Ishikawa (cell line): ENCODE measurements at regions not wholly inside any gene's neighbourhood (a gene's known extent, or its start where the extent isn't known, plus 50 kb on each side); places are given as distances from the start of the nearest gene placed in this dataset.

Experiments
- CEBPB ChIP-seq: IDR thresholded peaks from 2 replicates; pipeline ENCODE4 v1.6.1; 2012
- CREB1 ChIP-seq: IDR thresholded peaks from 2 replicates; pipeline ENCODE4 v1.6.1; 2012; ENCODE audit warnings: low read depth
- EGR1 ChIP-seq: IDR thresholded peaks from 2 replicates; pipeline ENCODE4 v1.6.1; 2012
- EP300 ChIP-seq: IDR thresholded peaks from 2 replicates; pipeline ENCODE4 v1.6.1; 2012; ENCODE audit warnings: borderline replicate concordance
- FOXM1 ChIP-seq: IDR thresholded peaks from 2 replicates; pipeline ENCODE4 v1.6.1; 2012; ENCODE audit warnings: low read depth, borderline replicate concordance
- NFIC ChIP-seq: IDR thresholded peaks from 2 replicates; pipeline ENCODE4 v1.6.1; 2012
- RAD21 ChIP-seq: IDR thresholded peaks from 2 replicates; pipeline ENCODE4 v1.6.1; 2012; ENCODE audit warnings: low read depth
- TAF1 ChIP-seq: IDR thresholded peaks from 2 replicates; pipeline ENCODE4 v1.6.1; 2012; ENCODE audit warnings: low read depth, mild to moderate bottlenecking
- TCF12 ChIP-seq: IDR thresholded peaks from 2 replicates; pipeline ENCODE4 v1.6.1; 2012; ENCODE audit warnings: low read depth
- TEAD4 ChIP-seq: IDR thresholded peaks from 2 replicates; pipeline ENCODE4 v1.6.1; 2012
- YY1 ChIP-seq: IDR thresholded peaks from 2 replicates; pipeline ENCODE4 v1.6.1; 2012; ENCODE audit warnings: low read depth
- ZBTB7A ChIP-seq: IDR thresholded peaks from 2 replicates; pipeline ENCODE4 v1.6.1; 2012; ENCODE audit warnings: low read depth
- TF ChIP-seq, protein P1 (sequence below): IDR thresholded peaks from 2 replicates; pipeline ENCODE4 v1.6.1; 2012
- TF ChIP-seq, protein P2 (sequence below): IDR thresholded peaks from 2 replicates; pipeline ENCODE4 v1.6.1; 2012
- TF ChIP-seq, protein P3 (sequence below): IDR thresholded peaks from 2 replicates; pipeline ENCODE4 v1.6.1; 2012; ENCODE audit warnings: low read depth, mild to moderate bottlenecking

DNA sequence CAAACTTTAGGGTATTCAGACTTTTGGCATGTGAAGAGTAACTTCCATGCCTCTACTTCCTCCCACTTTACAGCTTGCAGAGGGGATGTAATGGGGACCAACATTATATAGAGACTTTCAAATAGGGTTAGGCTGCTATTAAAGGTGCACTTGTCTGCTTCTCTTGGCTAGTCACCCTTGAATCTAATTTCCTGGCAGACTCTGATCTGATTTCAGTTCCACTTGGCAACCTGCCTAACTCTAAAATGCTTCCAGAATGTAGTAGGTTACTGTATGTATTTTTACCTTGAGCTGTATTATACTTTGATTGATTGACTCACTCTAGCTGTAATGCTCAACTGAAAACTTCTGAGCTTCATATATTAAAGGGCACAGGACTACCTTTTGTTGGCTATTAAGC lies 693.4 kb downstream of the KCTD16 start:
- TF ChIP-seq CEBPB (no peak), CREB1 (no peak), TCF12 (no peak), ZBTB7A (no peak)

DNA sequence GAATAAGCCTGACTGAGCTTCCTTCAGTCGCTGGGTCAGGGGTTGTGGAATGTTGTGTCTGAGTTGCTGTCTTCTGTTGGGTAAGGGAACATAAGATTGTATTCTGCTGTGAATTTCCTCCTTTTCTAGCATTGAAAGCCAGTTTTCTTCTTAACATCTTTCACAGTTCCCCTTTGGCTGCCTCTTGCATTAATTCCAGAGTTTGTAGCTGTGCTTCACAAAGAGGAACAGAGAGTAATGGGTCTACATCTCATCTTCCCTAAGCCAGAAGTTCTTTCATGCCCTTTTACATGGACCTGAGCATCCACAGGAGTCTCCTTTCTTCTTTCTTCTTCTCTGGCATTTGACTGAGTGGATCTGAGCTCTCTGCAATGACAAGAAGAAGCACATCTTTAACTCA lies 686.8 kb downstream of the KCTD16 start:
- TF ChIP-seq, protein P1, sequence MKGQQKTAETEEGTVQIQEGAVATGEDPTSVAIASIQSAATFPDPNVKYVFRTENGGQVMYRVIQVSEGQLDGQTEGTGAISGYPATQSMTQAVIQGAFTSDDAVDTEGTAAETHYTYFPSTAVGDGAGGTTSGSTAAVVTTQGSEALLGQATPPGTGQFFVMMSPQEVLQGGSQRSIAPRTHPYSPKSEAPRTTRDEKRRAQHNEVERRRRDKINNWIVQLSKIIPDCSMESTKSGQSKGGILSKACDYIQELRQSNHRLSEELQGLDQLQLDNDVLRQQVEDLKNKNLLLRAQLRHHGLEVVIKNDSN = no peak
- TF ChIP-seq ZBTB7A = no peak
- TF ChIP-seq YY1 = no peak
- TF ChIP-seq, protein P2, sequence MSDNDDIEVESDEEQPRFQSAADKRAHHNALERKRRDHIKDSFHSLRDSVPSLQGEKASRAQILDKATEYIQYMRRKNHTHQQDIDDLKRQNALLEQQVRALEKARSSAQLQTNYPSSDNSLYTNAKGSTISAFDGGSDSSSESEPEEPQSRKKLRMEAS = no peak
- no peak for TF ChIP-seq CREB1
- no peak for TF ChIP-seq NFIC
- no peak for TF ChIP-seq EP300
- no peak for TF ChIP-seq FOXM1
- TF ChIP-seq CEBPB = no peak
- no peak for TF ChIP-seq EGR1
- no peak for TF ChIP-seq TCF12
- TF ChIP-seq TAF1 = no peak
- no peak for TF ChIP-seq RAD21
- no peak for TF ChIP-seq TEAD4
- TF ChIP-seq, protein P3, sequence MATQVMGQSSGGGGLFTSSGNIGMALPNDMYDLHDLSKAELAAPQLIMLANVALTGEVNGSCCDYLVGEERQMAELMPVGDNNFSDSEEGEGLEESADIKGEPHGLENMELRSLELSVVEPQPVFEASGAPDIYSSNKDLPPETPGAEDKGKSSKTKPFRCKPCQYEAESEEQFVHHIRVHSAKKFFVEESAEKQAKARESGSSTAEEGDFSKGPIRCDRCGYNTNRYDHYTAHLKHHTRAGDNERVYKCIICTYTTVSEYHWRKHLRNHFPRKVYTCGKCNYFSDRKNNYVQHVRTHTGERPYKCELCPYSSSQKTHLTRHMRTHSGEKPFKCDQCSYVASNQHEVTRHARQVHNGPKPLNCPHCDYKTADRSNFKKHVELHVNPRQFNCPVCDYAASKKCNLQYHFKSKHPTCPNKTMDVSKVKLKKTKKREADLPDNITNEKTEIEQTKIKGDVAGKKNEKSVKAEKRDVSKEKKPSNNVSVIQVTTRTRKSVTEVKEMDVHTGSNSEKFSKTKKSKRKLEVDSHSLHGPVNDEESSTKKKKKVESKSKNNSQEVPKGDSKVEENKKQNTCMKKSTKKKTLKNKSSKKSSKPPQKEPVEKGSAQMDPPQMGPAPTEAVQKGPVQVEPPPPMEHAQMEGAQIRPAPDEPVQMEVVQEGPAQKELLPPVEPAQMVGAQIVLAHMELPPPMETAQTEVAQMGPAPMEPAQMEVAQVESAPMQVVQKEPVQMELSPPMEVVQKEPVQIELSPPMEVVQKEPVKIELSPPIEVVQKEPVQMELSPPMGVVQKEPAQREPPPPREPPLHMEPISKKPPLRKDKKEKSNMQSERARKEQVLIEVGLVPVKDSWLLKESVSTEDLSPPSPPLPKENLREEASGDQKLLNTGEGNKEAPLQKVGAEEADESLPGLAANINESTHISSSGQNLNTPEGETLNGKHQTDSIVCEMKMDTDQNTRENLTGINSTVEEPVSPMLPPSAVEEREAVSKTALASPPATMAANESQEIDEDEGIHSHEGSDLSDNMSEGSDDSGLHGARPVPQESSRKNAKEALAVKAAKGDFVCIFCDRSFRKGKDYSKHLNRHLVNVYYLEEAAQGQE = no peak

DNA sequence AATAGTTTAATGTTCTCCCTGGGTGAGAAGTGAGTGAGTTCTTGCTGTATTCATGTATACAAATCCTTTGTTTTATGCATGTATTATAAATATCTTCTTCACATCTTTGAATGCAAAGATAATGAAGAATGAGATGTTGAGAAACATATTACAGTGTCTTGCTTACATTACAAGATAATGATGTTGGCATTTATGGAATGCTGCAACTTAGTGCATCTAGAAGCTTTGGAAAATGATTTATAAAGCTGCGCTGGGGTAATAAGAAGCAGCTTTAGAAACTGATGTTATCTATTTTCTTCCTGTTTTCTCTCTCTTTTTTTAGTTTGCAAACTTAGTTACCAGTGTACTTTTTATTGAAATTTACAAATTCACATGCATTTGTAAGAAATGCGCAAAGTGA lies 673.4 kb downstream of the KCTD16 start:
- TF ChIP-seq TCF12 (no peak), ZBTB7A (no peak), RAD21 (no peak), TEAD4 (no peak), NFIC (no peak), CEBPB (no peak), YY1 (no peak), CREB1 (no peak), TAF1 (no peak), FOXM1 (no peak), EP300 (no peak), EGR1 (no peak)
- TF ChIP-seq, protein P3 = no peak
- TF ChIP-seq, protein P1 = no peak
- TF ChIP-seq, protein P2 = no peak

DNA sequence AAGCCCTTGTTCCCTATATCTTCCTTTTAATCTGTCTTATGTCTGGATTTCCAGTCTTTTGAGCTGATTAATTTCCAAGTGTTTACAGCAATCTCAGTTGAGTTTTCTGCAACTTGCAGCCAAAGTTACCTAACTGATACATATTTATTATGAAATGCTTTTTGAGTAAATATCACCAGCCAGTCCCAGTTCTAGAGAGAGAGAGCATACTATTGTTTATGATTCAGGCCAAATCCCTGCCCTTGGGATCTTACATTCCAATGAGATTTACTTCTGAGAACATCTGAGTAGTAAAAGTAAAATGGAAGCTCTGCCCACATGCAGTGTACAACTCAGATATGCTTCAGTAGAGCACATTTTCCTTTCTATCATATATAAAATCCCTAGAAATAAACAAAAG lies 661.7 kb downstream of the KCTD16 start:
- no peak for TF ChIP-seq ZBTB7A
- TF ChIP-seq CEBPB = no peak
- TF ChIP-seq, protein P2 = no peak
- TF ChIP-seq RAD21 = no peak
- TF ChIP-seq YY1 = no peak
- TF ChIP-seq NFIC = no peak
- TF ChIP-seq FOXM1 = no peak
- no peak for TF ChIP-seq EP300
- TF ChIP-seq EGR1 = no peak
- TF ChIP-seq, protein P3 = no peak
- TF ChIP-seq, protein P1 = no peak
